Breast epithelium (tissue), 3 donors: ENCODE measurements at regions not wholly inside any gene's neighbourhood (a gene's known extent, or its start where the extent isn't known, plus 50 kb on each side); places are given as distances from the start of the nearest gene placed in this dataset.

Experiments
- POLR2AphosphoS5 ChIP-seq, 3 donors: sonication (generic); formaldehyde crosslinking; IDR thresholded peaks; one replicate each; pipeline ENCODE4 v1.6.1; 2017; ENCODE audit warnings: antibody characterized with exemption in 3 of 3
- TF ChIP-seq, protein P1 (sequence below), 3 donors: fragments of 450-650 bp; IDR thresholded peaks; one replicate each; pipeline ENCODE4 v1.5.1; 2016 to 2017; ENCODE audit warnings: antibody characterized with exemption in 3 of 3, mild to moderate bottlenecking in 3 of 3, moderate library complexity in 3 of 3

DNA sequence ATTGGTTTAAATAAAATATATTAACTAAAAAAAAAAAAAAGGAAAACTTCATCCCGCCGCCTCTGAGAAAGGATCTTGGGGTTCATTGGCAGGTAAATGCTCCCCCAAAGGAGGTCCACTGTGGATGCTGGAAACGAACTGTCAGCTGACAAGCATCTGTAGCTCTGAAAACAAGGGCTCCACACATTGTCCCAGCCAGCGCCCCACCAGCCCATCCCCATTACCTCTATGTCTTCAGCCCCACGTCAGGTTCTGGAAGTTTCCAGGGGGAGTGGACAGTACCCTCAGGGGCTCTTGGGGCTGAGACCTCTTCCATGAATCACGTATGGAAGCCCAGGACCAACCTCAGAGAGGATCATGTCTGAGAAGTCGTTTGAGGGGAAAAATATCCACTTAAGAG lies 66.4 kb upstream of the WNT7B start:
- TF ChIP-seq, protein P1, sequence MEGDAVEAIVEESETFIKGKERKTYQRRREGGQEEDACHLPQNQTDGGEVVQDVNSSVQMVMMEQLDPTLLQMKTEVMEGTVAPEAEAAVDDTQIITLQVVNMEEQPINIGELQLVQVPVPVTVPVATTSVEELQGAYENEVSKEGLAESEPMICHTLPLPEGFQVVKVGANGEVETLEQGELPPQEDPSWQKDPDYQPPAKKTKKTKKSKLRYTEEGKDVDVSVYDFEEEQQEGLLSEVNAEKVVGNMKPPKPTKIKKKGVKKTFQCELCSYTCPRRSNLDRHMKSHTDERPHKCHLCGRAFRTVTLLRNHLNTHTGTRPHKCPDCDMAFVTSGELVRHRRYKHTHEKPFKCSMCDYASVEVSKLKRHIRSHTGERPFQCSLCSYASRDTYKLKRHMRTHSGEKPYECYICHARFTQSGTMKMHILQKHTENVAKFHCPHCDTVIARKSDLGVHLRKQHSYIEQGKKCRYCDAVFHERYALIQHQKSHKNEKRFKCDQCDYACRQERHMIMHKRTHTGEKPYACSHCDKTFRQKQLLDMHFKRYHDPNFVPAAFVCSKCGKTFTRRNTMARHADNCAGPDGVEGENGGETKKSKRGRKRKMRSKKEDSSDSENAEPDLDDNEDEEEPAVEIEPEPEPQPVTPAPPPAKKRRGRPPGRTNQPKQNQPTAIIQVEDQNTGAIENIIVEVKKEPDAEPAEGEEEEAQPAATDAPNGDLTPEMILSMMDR (IDR thresholded peaks at IDR 0.05): no peak
- TF ChIP-seq POLR2AphosphoS5 (IDR thresholded peaks at IDR 0.05): no peak
